OCI-LY7 (cell line): ENCODE measurements at regions not wholly inside any gene's neighbourhood (a gene's known extent, or its start where the extent isn't known, plus 50 kb on each side); places are given as distances from the start of the nearest gene placed in this dataset.

Experiments
- BruUV-seq: library from RNA; stranded (reverse); fragments of 400-500 nt; replicated peaks from 2 replicates; lab custom pipeline; 2021; lab: Mats Ljungman, UMichigan
- CTCF ChIA-PET: fragments of 300-600 bp; sonication (Branson Sonifier 250); formaldehyde crosslinking; loops from one replicate; lab custom pipeline; 2022; ENCODE audit warnings: antibody characterized with exemption; ENCODE audit not compliant: unreplicated experiment; lab: Charles Lee
- POLR2A ChIA-PET: fragments of 300-600 bp; sonication (Branson Sonifier 250); formaldehyde crosslinking; loops from one replicate; lab custom pipeline; 2022; ENCODE audit warnings: antibody characterized with exemption; lab: Charles Lee
- DNase-seq: peaks from one replicate; pipeline ENCODE4 v3.0.0-alpha.2; 2015; ENCODE audit warnings: low spot score
- H2AFZ ChIP-seq: fragments of 200-600 bp; sonication (generic), shearing (Covaris generic); 2 replicates; pipeline ENCODE4 v1.6.1; 2014; ENCODE audit warnings: mild to moderate bottlenecking, antibody characterized with exemption, low read length, moderate library complexity
- H3K27ac ChIP-seq: fragments of 200-600 bp; sonication (generic); 2 replicates; pipeline ENCODE4 v1.5.1; 2014; ENCODE audit warnings: mixed run types, low read depth, mild to moderate bottlenecking, moderate library complexity, low read length, inconsistent platforms; ENCODE audit not compliant: poor library complexity, severe bottlenecking
- H3K36me3 ChIP-seq: fragments of 200-600 bp; sonication (generic); 2 replicates; pipeline ENCODE4 v1.6.1; 2014; ENCODE audit warnings: mild to moderate bottlenecking, antibody characterized with exemption, low read length, moderate library complexity, mixed read lengths; ENCODE audit not compliant: insufficient read depth
- H3K4me1 ChIP-seq: fragments of 200-600 bp; sonication (generic); 2 replicates; pipeline ENCODE4 v1.5.1; 2014; ENCODE audit warnings: mild to moderate bottlenecking, low read length; ENCODE audit not compliant: insufficient read depth, poor library complexity, severe bottlenecking
- H3K4me2 ChIP-seq: fragments of 200-600 bp; sonication (generic); 2 replicates; pipeline ENCODE4 v1.6.1; 2014; ENCODE audit warnings: mild to moderate bottlenecking, low read length
- H3K4me3 ChIP-seq: fragments of 200-600 bp; sonication (generic); 2 replicates; pipeline ENCODE4 v1.5.1; 2014; ENCODE audit warnings: mild to moderate bottlenecking, low read depth, low read length; ENCODE audit not compliant: poor library complexity, severe bottlenecking
- H3K79me2 ChIP-seq: fragments of 200-600 bp; sonication (generic); 2 replicates; pipeline ENCODE4 v1.6.1; 2016; ENCODE audit warnings: low read depth, mild to moderate bottlenecking, low read length, moderate library complexity, mixed read lengths; ENCODE audit not compliant: insufficient read depth
- H3K9me2 ChIP-seq: fragments of 200-600 bp; sonication (generic); 2 replicates; pipeline ENCODE4 v1.6.1; 2016; ENCODE audit warnings: mild to moderate bottlenecking, low read length, mixed read lengths; ENCODE audit not compliant: insufficient read depth
- H3K9me3 ChIP-seq: fragments of 200-600 bp; sonication (generic); 2 replicates; pipeline ENCODE4 v1.6.1; 2014; ENCODE audit warnings: mild to moderate bottlenecking, mixed run types, low read length, mixed read lengths
- H4K20me1 ChIP-seq: fragments of 200-600 bp; sonication (generic); 2 replicates; pipeline ENCODE4 v1.6.1; 2014; ENCODE audit warnings: mild to moderate bottlenecking, antibody characterized with exemption, low read length, moderate library complexity, mixed read lengths; ENCODE audit not compliant: insufficient read depth
- CTCF ChIP-seq: fragments of 200-600 bp; sonication (generic); conservative IDR thresholded peaks from 2 replicates; pipeline ENCODE4 v1.5.1; 2014; ENCODE audit warnings: mild to moderate bottlenecking, antibody characterized with exemption, low read length, moderate library complexity, mixed read lengths
- EZH2phosphoT487 ChIP-seq: fragments of 200-600 bp; sonication (generic); IDR thresholded peaks from 2 replicates; pipeline ENCODE4 v1.6.1; 2018; ENCODE audit warnings: low read depth, borderline replicate concordance, mild to moderate bottlenecking, mixed run types, antibody characterized with exemption, low read length, moderate library complexity, mixed read lengths
- intact Hi-C: fragments of 100-400 bp; cut with micrococcal nuclease; formaldehyde crosslinking; loops from one replicate; pipeline ENCODE4 v1.10.0; 2022; ENCODE audit not compliant: unreplicated experiment

DNA sequence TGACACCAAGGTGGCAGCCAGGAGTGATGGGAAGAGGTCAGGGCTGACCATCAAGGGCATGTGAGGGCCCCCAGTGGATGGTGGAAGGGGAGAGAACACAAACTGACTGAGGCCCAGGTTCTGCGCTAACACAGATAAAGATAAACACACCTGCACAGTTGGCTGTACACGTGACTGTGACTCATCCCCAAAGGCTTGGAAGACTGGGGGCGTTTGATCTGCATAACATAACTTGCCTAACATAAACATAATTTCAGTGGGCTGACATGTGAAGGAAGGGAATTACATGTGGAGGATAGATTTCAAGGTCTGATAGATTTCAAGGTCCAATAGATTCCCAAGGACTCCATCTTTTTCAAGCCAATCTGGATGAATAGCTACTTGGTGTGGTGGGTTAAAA is 100.9 kb upstream of the TNRC6C start:
- intact Hi-C loops = no loop called here
- H3K4me1 ChIP-seq = peaks cover 11% of the 10 kb centered on the region
- H3K9me2 ChIP-seq = no peaks in the 10 kb centered on the region
- TF ChIP-seq EZH2phosphoT487 (no peak), CTCF (no peak)
- POLR2A ChIA-PET = no interaction called here
- H3K4me2 ChIP-seq = no peak overlapping the region
- H3K4me3 ChIP-seq = no peak overlapping the region
- BruUV-seq = no TSS peak
- no peak overlapping the region for H3K27ac ChIP-seq
- H3K36me3 ChIP-seq = no peaks in the 10 kb centered on the region
- DNase-seq = no peak
- H3K79me2 ChIP-seq = no peaks in the 10 kb centered on the region
- no peak overlapping the region for H2AFZ ChIP-seq
- no peaks in the 10 kb centered on the region for H3K9me3 ChIP-seq
- no peaks in the 10 kb centered on the region for H4K20me1 ChIP-seq
- CTCF ChIA-PET = no interaction called here

DNA sequence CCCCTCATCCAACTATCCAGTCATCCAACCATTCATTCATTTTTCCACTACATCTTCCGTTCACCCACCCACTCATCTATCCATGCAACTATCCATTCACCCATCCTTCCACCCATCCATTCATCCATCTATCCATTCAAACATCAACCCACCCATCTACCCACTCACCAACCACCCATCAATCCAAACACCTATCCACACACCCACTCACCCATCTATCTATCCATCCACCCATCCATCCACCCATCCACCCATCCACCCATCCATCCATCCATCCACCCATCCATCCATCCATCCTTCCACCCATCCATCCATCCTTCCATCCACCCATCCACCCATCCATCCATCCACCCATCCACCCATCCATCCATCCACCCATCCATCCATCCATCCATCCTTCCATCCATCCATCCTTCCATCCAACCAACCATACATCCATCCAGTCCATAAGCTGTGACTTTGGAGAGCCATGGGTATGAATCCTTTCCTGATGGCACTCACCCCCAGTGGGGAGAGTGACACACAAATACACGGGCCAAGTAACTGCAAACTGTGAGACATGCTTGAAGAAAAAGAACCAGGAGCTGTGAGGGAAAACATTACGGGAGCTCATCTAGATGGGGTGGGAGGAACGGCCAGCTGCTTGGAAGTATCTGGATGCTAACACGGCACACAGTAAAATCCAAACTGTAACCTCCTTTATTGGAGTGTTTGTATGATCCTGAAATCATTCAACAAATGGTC is 100.0 kb upstream of the TNRC6C start:
- no peaks in the 10 kb centered on the region for H3K79me2 ChIP-seq
- H2AFZ ChIP-seq = no peak overlapping the region
- no peaks in the 10 kb centered on the region for H3K9me3 ChIP-seq
- H3K4me3 ChIP-seq = no peak overlapping the region
- ChIA-PET POLR2A (no interaction called here), CTCF (no interaction called here)
- no peak for TF ChIP-seq EZH2phosphoT487
- no peak for TF ChIP-seq CTCF
- DNase-seq = no peak
- H3K4me2 ChIP-seq = no peak overlapping the region
- no peak overlapping the region for H3K27ac ChIP-seq
- H3K9me2 ChIP-seq = no peaks in the 10 kb centered on the region
- H3K4me1 ChIP-seq = peaks cover 11% of the 10 kb centered on the region
- no peaks in the 10 kb centered on the region for H3K36me3 ChIP-seq
- BruUV-seq = no TSS peak
- intact Hi-C loops = no loop called here
- H4K20me1 ChIP-seq = no peaks in the 10 kb centered on the region

DNA sequence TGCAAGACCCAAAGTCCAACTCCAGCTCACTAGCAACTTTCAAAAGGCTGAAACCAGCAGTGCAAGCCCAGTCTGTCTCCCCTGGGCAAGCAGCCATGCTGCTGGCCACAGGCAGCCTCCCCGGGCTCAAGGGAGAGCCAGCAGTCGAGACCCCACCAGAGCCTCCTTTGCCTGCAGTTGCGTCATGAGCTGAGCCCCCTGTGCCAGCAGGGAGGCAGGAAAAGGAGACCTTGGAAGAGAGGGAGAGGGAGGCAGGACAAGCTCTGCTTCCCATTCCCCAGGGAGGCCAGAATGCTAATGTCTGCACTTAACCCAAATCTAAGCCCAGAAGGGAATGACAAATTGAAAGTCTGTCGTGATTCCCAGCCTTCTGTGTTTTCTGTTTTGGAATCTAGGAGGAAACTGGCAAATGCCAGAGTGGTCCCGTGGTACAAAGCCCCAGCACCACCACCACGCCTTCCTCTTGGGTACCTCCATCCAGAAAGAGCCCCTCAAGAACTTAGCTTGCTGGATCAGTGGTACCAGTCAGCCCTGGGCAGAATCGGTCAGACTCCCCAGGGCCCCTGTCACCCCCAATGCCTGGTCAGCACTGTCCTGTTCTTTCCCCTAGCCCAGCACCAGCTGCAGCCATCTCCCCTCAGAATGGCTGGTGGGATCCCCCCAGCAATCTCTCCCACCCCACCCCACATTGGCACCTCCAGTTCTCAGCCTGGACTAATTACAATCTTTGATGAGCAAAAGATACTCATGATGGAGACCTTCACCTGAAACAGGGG is 99.3 kb upstream of the TNRC6C start:
- TF ChIP-seq EZH2phosphoT487 (no peak), CTCF (no peak)
- ChIA-PET CTCF (no interaction called here), POLR2A (no interaction called here)
- no peaks in the 10 kb centered on the region for H4K20me1 ChIP-seq
- H3K79me2 ChIP-seq = no peaks in the 10 kb centered on the region
- H2AFZ ChIP-seq = no peak overlapping the region
- intact Hi-C loops = no loop called here
- H3K4me3 ChIP-seq = no peak overlapping the region
- BruUV-seq = no TSS peak
- H3K9me2 ChIP-seq = no peaks in the 10 kb centered on the region
- H3K36me3 ChIP-seq = no peaks in the 10 kb centered on the region
- no peak overlapping the region for H3K27ac ChIP-seq
- no peaks in the 10 kb centered on the region for H3K9me3 ChIP-seq
- H3K4me1 ChIP-seq = peaks cover 14% of the 10 kb centered on the region
- H3K4me2 ChIP-seq = no peak overlapping the region
- no peak for DNase-seq
